ENCODE measurements at regions not wholly inside any gene's neighbourhood (a gene's known extent, or its start where the extent isn't known, plus 50 kb on each side); places are given as distances from the start of the nearest gene placed in this dataset.

DNA sequence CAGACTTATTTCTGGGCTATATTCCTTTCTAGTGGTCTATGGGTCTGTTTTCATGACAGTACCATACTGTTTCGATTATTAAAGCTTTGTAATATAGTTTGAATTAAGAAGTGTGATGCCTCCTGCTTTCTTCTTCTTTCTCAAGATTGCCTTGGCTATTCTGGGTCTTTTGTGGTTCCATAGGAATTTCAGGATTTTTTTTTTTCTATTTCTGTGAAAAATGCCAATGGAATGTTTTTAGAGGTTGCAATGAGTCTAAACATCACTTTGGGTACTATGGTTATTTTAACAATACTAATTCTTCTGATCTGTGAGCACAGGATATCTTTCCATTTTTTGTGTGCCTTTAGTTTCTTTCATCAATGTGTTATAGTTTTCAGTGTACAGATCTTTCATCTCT lies 204.3 kb upstream of the HCCS start:
- H3K9ac ChIP-seq (replicated peaks; ENCODE audit: extremely low read depth, insufficient read depth, low read length), result no peak overlapping the region
- DNase-seq (ENCODE audit: low read depth, low spot score) (no peak), FAIRE-seq (no peak)
- no peaks in the 10 kb centered on the region for H4K20me1 ChIP-seq (replicated peaks; ENCODE audit: control insufficient read depth, extremely low read depth, insufficient read depth, low read length)
- no peaks in the 10 kb centered on the region for H3K9me1 ChIP-seq (replicated peaks; ENCODE audit: control insufficient read depth, extremely low read depth, insufficient read depth, low read length)
- no peak overlapping the region for H3K4me3 ChIP-seq (replicated peaks in 1 of 3; ENCODE audit: insufficient read depth in 1 of 3, low read depth in 1 of 3, low read length in 3 of 3)
- no peaks in the 10 kb centered on the region for H3K9me3 ChIP-seq (replicated peaks; ENCODE audit: control insufficient read depth, insufficient read depth, low read length)
- BruUV-seq (replicated peaks), result no TSS peak
- dilution Hi-C loops (cut with MboI; ENCODE audit: extremely low pct_ligation_motif_present, low sequenced_read_pairs), result no loop called here
- H3K27me3 ChIP-seq (ENCODE audit: control insufficient read depth in 2 of 2, insufficient read depth in 2 of 2, low read length in 2 of 2), result no peaks in the 10 kb centered on the region
- POLR2A ChIA-PET, result no interaction called here
- TF ChIP-seq FOS (IDR thresholded peaks at IDR 0.05; ENCODE audit: borderline replicate concordance, insufficient read depth, low read length) (no peak), GATA2 (IDR thresholded peaks at IDR 0.05; ENCODE audit: insufficient read depth, insufficient read length, low read depth, low read length) (no peak), POLR2AphosphoS5 (IDR thresholded peaks at IDR 0.05; ENCODE audit: insufficient read depth, low read depth, low read length) (no peak), POLR2A (IDR thresholded peaks at IDR 0.05; ENCODE audit: low read depth, low read length) (no peak), JUN (IDR thresholded peaks at IDR 0.05; ENCODE audit: borderline replicate concordance, insufficient read depth, insufficient read length, low read depth) (no peak), EZH2 (IDR thresholded peaks at IDR 0.05; ENCODE audit: borderline replicate concordance, low read depth, low read length, severe bottlenecking) (no peak), MYC (IDR thresholded peaks at IDR 0.05; ENCODE audit: low read depth, low read length) (no peak)
- TF ChIP-seq, protein P1, sequence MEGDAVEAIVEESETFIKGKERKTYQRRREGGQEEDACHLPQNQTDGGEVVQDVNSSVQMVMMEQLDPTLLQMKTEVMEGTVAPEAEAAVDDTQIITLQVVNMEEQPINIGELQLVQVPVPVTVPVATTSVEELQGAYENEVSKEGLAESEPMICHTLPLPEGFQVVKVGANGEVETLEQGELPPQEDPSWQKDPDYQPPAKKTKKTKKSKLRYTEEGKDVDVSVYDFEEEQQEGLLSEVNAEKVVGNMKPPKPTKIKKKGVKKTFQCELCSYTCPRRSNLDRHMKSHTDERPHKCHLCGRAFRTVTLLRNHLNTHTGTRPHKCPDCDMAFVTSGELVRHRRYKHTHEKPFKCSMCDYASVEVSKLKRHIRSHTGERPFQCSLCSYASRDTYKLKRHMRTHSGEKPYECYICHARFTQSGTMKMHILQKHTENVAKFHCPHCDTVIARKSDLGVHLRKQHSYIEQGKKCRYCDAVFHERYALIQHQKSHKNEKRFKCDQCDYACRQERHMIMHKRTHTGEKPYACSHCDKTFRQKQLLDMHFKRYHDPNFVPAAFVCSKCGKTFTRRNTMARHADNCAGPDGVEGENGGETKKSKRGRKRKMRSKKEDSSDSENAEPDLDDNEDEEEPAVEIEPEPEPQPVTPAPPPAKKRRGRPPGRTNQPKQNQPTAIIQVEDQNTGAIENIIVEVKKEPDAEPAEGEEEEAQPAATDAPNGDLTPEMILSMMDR (IDR thresholded peaks at IDR 0.05; ENCODE audit: extremely low read depth in 1 of 2, insufficient read depth in 1 of 2, low read depth in 1 of 2, low read length in 2 of 2), result no peak
- TF ChIP-seq, protein P2, sequence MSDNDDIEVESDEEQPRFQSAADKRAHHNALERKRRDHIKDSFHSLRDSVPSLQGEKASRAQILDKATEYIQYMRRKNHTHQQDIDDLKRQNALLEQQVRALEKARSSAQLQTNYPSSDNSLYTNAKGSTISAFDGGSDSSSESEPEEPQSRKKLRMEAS (IDR thresholded peaks at IDR 0.05; ENCODE audit: insufficient read depth, insufficient read length), result no peak
- H3K36me3 ChIP-seq (ENCODE audit: control insufficient read depth in 2 of 2, extremely low read depth in 1 of 2, insufficient read depth in 2 of 2, low read length in 2 of 2), result no peaks in the 10 kb centered on the region
- no peaks in the 10 kb centered on the region for H3K79me2 ChIP-seq (ENCODE audit: control insufficient read depth, insufficient read depth, low read length)
- H3K27ac ChIP-seq (ENCODE audit: insufficient read depth, low read depth, low read length), result no peak overlapping the region
- no peak overlapping the region for H3K4me2 ChIP-seq (ENCODE audit: insufficient read depth, low read length)
- no peak overlapping the region for H2AFZ ChIP-seq (ENCODE audit: low read depth, low read length)
- CTCF ChIA-PET, result no interaction called here
- peaks cover 1% of the 10 kb centered on the region for H3K4me1 ChIP-seq (ENCODE audit: control insufficient read depth, extremely low read depth, insufficient read depth, low read length)
- intact Hi-C loops (cut with micrococcal nuclease), result no loop called here

Data from endothelial cell of umbilical vein (primary cell).